ENCODE measurements at regions not wholly inside any gene's neighbourhood (a gene's known extent, or its start where the extent isn't known, plus 50 kb on each side); places are given as distances from the start of the nearest gene placed in this dataset.

GRCh38 chr2:156005531-156005930, 327.0 kb downstream of the NR4A2 start:
- CTCF ChIA-PET (ENCODE audit: partially characterized antibody) = interaction anchor here (0.9 to 2.5 kb wide), 9 partner anchors 10 to 629 kb away, joined by 3 to 13 read pairs (median 4); no protein-coding TSS in a partner anchor
- FAIRE-seq = no peak
- 93% methylated on average over 7 of the region's 7 CpGs; no CpG with 5 or more reads in 1 of the 2 experiments for WGBS, 2 experiments (ENCODE audit: extremely low coverage in 1 of 2, insufficient coverage in 1 of 2, insufficient read length in 1 of 2, insufficient replicate concordance in 2 of 2, low coverage in 1 of 2, low lambda C conversion rate in 2 of 2, missing lambda C conversion rate in 1 of 2)

More at GRCh38 chr2:156005531-156005930, 327.0 kb downstream of the NR4A2 start:
- no peak overlapping the region for H3K4me3 ChIP-seq (ENCODE audit: extremely low read depth in 1 of 4, insufficient read depth in 2 of 4, low read depth in 3 of 4, low read length in 4 of 4)
- no peak overlapping the region for H4K5ac ChIP-seq (ENCODE audit: insufficient read length, low read depth, low read length)
- POLR2A ChIA-PET (ENCODE audit: partially characterized antibody) = interaction anchor here (1.2 to 1.3 kb wide), 2 partner anchors 10 to 39 kb away, joined by 3 to 5 read pairs; no protein-coding TSS in a partner anchor
- no peak overlapping the region for H3K27ac ChIP-seq (ENCODE audit: low read depth, low read length)
- H3K23me2 ChIP-seq (ENCODE audit: low read depth, low read length) = no peaks in the 10 kb centered on the region
- H2BK15ac ChIP-seq (ENCODE audit: low read length) = no peak overlapping the region
- H3K4ac ChIP-seq (replicated peaks; ENCODE audit: insufficient read length, low read depth, low read length) = no peak overlapping the region
- no peak overlapping the region for H3K4me2 ChIP-seq (ENCODE audit: insufficient read depth in 1 of 2, low read depth in 2 of 2, low read length in 2 of 2)
- H2BK12ac ChIP-seq (ENCODE audit: low read depth, low read length) = no peak overlapping the region
- H2AFZ ChIP-seq (ENCODE audit: low read length) = no peak overlapping the region
- DNase-seq (ENCODE audit: low read depth in 1 of 2, low spot score in 2 of 2) = no peak
- H2BK20ac ChIP-seq (ENCODE audit: low read length) = no peak overlapping the region
- H2BK120ac ChIP-seq (replicated peaks; ENCODE audit: low read depth, low read length) = no peak overlapping the region
- no peak overlapping the region for H2AK5ac ChIP-seq (ENCODE audit: low read depth, low read length)
- no peak overlapping the region for H3K23ac ChIP-seq (ENCODE audit: insufficient read length)
- TF ChIP-seq EGR1 (IDR thresholded peaks at IDR 0.05; ENCODE audit: borderline replicate concordance, low read depth, low read length) = no peak
- no peaks in the 10 kb centered on the region for H3K79me2 ChIP-seq (ENCODE audit: control insufficient read depth in 1 of 2, insufficient read depth in 2 of 2, low read length in 2 of 2)
- no peak overlapping the region for H3K14ac ChIP-seq (ENCODE audit: insufficient read length)
- H2BK5ac ChIP-seq (ENCODE audit: low read depth, low read length) = no peak overlapping the region
- H3K18ac ChIP-seq (ENCODE audit: extremely low read depth, low read length) = no peak overlapping the region
- H3K56ac ChIP-seq (replicated peaks; ENCODE audit: insufficient read length, low read depth, low read length) = no peak overlapping the region
- no peak overlapping the region for H3K9ac ChIP-seq (replicated peaks in 1 of 4; ENCODE audit: extremely low read depth in 1 of 4, low read depth in 3 of 4, low read length in 3 of 4)
- no peaks in the 10 kb centered on the region for H3K27me3 ChIP-seq (replicated peaks in 1 of 4; ENCODE audit: control insufficient read depth in 3 of 4, extremely low read depth in 1 of 4, insufficient read depth in 3 of 4, low read length in 3 of 4)
- H4K91ac ChIP-seq (replicated peaks; ENCODE audit: insufficient read length, low read length) = peak overlapping the region; percentile 85
- 0 out of 4 replicates have a peak, but pooled peaks cover 0 to 3% of the 10 kb centered on the region in 2 experiments for H3K9me3 ChIP-seq (ENCODE audit: insufficient read depth in 2 of 2, low read depth in 1 of 2, low read length in 1 of 2)
- no peaks in the 10 kb centered on the region; a peak in 1 of 7 replicates for H3K4me1 ChIP-seq (replicated peaks in 1 of 4; ENCODE audit: control insufficient read depth in 3 of 4, insufficient read depth in 4 of 4, low read length in 3 of 4)
- H4K20me1 ChIP-seq (replicated peaks in 1 of 2; ENCODE audit: control insufficient read depth in 1 of 2, insufficient read depth in 2 of 2, low read length in 2 of 2) = no peaks in the 10 kb centered on the region
- H4K8ac ChIP-seq (ENCODE audit: extremely low read depth, insufficient read depth, low read length) = no peak overlapping the region; the same call in 1 of the 2 replicates
- H3K36me3 ChIP-seq (ENCODE audit: control insufficient read depth in 2 of 4, insufficient read depth in 4 of 4, low read length in 3 of 4) = no peaks in the 10 kb centered on the region
- H3K79me1 ChIP-seq (ENCODE audit: low read depth, low read length) = no peaks in the 10 kb centered on the region

Measured in H1 (cell line).